ENCODE measurements at regions not wholly inside any gene's neighbourhood (a gene's known extent, or its start where the extent isn't known, plus 50 kb on each side); places are given as distances from the start of the nearest gene placed in this dataset.
A peak's percentile ranks its signal among the peaks of the same experiment; 100 is the strongest.

GRCh38 chr9:38160613-38161215 lies 91.7 kb upstream of the SHB start:
- TF ChIP-seq CTCF (IDR thresholded peaks at IDR 0.05), result peak in 5 of 6 experiments; percentile 41 to 73 (median 73)
- no peak for TF ChIP-seq POLR2A (IDR thresholded peaks at IDR 0.05)
